Endothelial cell of hepatic sinusoid (primary cell): ENCODE measurements at regions not wholly inside any gene's neighbourhood (a gene's known extent, or its start where the extent isn't known, plus 50 kb on each side); places are given as distances from the start of the nearest gene placed in this dataset.

ENCODE experiments used
- in situ Hi-C: cut with HindIII; loops from 2 replicates; pipeline ENCODE4 v1.10.0; 2017; ENCODE audit warnings: low sequenced_read_pairs

- in situ Hi-C loops, result no loop called here
Observed at GRCh38 chr20:40195742-40196141, 493.3 kb downstream of the MAFB start.

- in situ Hi-C loops, result no loop called here
Observed at GRCh38 chr20:40192529-40192928, 496.5 kb downstream of the MAFB start.

GRCh38 chr20:40192081-40192480 is 497.0 kb downstream of the MAFB start:
- in situ Hi-C loops, result no loop called here

- in situ Hi-C loops, result no loop called here
Observed at GRCh38 chr20:40191573-40191972, 497.5 kb downstream of the MAFB start.

- in situ Hi-C loops, result no loop called here
Observed at GRCh38 chr20:40189621-40190020, 499.4 kb downstream of the MAFB start.

GRCh38 chr20:40188319-40188718 is 500.7 kb downstream of the MAFB start:
- in situ Hi-C loops, result no loop called here

GRCh38 chr20:40186826-40187225 is 502.2 kb downstream of the MAFB start:
- in situ Hi-C loops, result no loop called here

GRCh38 chr20:40181676-40182075 is 507.4 kb downstream of the MAFB start:
- in situ Hi-C loops, result no loop called here

- in situ Hi-C loops, result no loop called here
Observed at GRCh38 chr20:40176098-40176841, 512.8 kb downstream of the MAFB start.

GRCh38 chr20:40175296-40175695 is 513.7 kb downstream of the MAFB start:
- in situ Hi-C loops, result no loop called here

GRCh38 chr20:40173872-40174271 is 515.2 kb downstream of the MAFB start:
- in situ Hi-C loops, result no loop called here

GRCh38 chr20:40168981-40169620 is 519.9 kb downstream of the MAFB start:
- in situ Hi-C loops, result no loop called here

GRCh38 chr20:40161391-40161790 is 527.6 kb downstream of the MAFB start:
- in situ Hi-C loops, result no loop called here

GRCh38 chr20:40160097-40160550 is 528.9 kb downstream of the MAFB start:
- in situ Hi-C loops, result no loop called here

GRCh38 chr20:40159276-40159675 is 529.8 kb downstream of the MAFB start:
- in situ Hi-C loops, result no loop called here

GRCh38 chr20:40156600-40157317 is 532.3 kb downstream of the MAFB start:
- in situ Hi-C loops, result no loop called here

- in situ Hi-C loops, result no loop called here
Observed at GRCh38 chr20:40154514-40154913, 534.5 kb downstream of the MAFB start.

- in situ Hi-C loops, result no loop called here
Observed at GRCh38 chr20:40148886-40149285, 540.1 kb downstream of the MAFB start.

- in situ Hi-C loops, result no loop called here
Observed at GRCh38 chr20:40146071-40146470, 543.0 kb downstream of the MAFB start.

- in situ Hi-C loops, result no loop called here
Observed at GRCh38 chr20:40144581-40144980, 544.5 kb downstream of the MAFB start.

GRCh38 chr20:40134176-40134575 is 554.9 kb downstream of the MAFB start:
- in situ Hi-C loops, result no loop called here

GRCh38 chr20:40120827-40121226 is 568.2 kb downstream of the MAFB start:
- in situ Hi-C loops, result no loop called here
